ENCODE measurements at regions not wholly inside any gene's neighbourhood (a gene's known extent, or its start where the extent isn't known, plus 50 kb on each side); places are given as distances from the start of the nearest gene placed in this dataset.

- WGBS: 85% methylated on average over 18 of the region's 19 CpGs
- Histone ChIP-seq H4K8ac (ENCODE audit: low read length) (peak overlapping the region; percentile 43), H2BK15ac (ENCODE audit: low read depth, poor library complexity, severe bottlenecking) (peak overlapping the region; percentile 26), H3K4ac (ENCODE audit: low read depth in 1 of 2, low read length in 2 of 2) (peak overlapping the region in 1 of 2 experiments; percentile 38), H3K23ac (ENCODE audit: low read length in 2 of 2) (no peak overlapping the region), H4K91ac (ENCODE audit: low read length) (peak overlapping the region; percentile 71), H2AK5ac (ENCODE audit: low read length, severe bottlenecking) (peak overlapping the region; percentile 27), H3K79me1 (replicated peaks; ENCODE audit: low read length, poor library complexity, severe bottlenecking) (no peaks in the 10 kb centered on the region), H3K14ac (ENCODE audit: low read length in 2 of 2) (peak overlapping the region in 1 of 2 experiments; percentile 2), H2AFZ (ENCODE audit: low read depth, low read length) (no peak overlapping the region), H2BK120ac (ENCODE audit: low read depth, low read length) (no peak overlapping the region), H2BK12ac (ENCODE audit: low read length in 2 of 2) (peak overlapping the region; percentile 49 to 90), H3K4me2 (ENCODE audit: low read length, poor library complexity, severe bottlenecking) (no peak overlapping the region), H3K9ac (ENCODE audit: low read length) (no peak overlapping the region), H3K18ac (ENCODE audit: low read depth in 1 of 2, low read length in 2 of 2) (peak overlapping the region; percentile 49 to 72), H3K4me3 (ENCODE audit: insufficient read depth in 1 of 2, low read depth in 1 of 2, low read length in 2 of 2) (peak overlapping the region in 1 of 2 experiments; percentile 50), H3K27me3 (ENCODE audit: control insufficient read depth in 1 of 2, insufficient read depth in 1 of 2, low read length in 2 of 2) (no peaks in the 10 kb centered on the region), H3K9me3 (ENCODE audit: control insufficient read depth, low read length) (no peaks in the 10 kb centered on the region), H3K4me1 (ENCODE audit: control insufficient read depth, insufficient read depth, low read depth, low read length) (peaks cover 9% of the 10 kb centered on the region), H3K27ac (ENCODE audit: low read length, poor library complexity, severe bottlenecking) (no peak overlapping the region), H3K36me3 (ENCODE audit: control insufficient read depth in 1 of 2, insufficient read depth in 2 of 2, low read depth in 1 of 2, low read length in 2 of 2) (peaks cover 0 to 2% of the 10 kb centered on the region in 2 experiments), H2BK5ac (ENCODE audit: low read depth, low read length, poor library complexity, severe bottlenecking) (no peak overlapping the region)
- no peak for DNase-seq
Observed at GRCh38 chr6:4401408-4402368, 266.3 kb upstream of the ECI2 start.

- no peak overlapping the region for H3K4me3 ChIP-seq (ENCODE audit: insufficient read depth in 1 of 2, low read depth in 1 of 2, low read length in 2 of 2)
- no peak overlapping the region for H2BK12ac ChIP-seq (ENCODE audit: low read length in 2 of 2)
- H3K9ac ChIP-seq (ENCODE audit: low read length): no peak overlapping the region
Observed at GRCh38 chr6:4399656-4400055, 264.3 kb upstream of the ECI2 start.

GRCh38 chr6:4398791-4399190 is 263.4 kb upstream of the ECI2 start:
- no peak overlapping the region for H2BK15ac ChIP-seq (ENCODE audit: low read depth, poor library complexity, severe bottlenecking)
- no peak overlapping the region for H4K8ac ChIP-seq (ENCODE audit: low read length)
- no peak overlapping the region for H3K4me2 ChIP-seq (ENCODE audit: low read length, poor library complexity, severe bottlenecking)
- H2BK120ac ChIP-seq (ENCODE audit: low read depth, low read length): no peak overlapping the region
- no peak overlapping the region for H3K27ac ChIP-seq (ENCODE audit: low read length, poor library complexity, severe bottlenecking)
- no peak overlapping the region for H2BK5ac ChIP-seq (ENCODE audit: low read depth, low read length, poor library complexity, severe bottlenecking)
- H4K91ac ChIP-seq (ENCODE audit: low read length): no peak overlapping the region
- H3K23ac ChIP-seq (ENCODE audit: low read length in 2 of 2): no peak overlapping the region
- no peaks in the 10 kb centered on the region for H3K79me1 ChIP-seq (replicated peaks; ENCODE audit: low read length, poor library complexity, severe bottlenecking)
- no peak overlapping the region for H3K18ac ChIP-seq (ENCODE audit: low read depth in 1 of 2, low read length in 2 of 2)
- 95% methylated on average over 3 of the region's 3 CpGs for WGBS
- H3K9ac ChIP-seq (ENCODE audit: low read length): no peak overlapping the region
- H3K27me3 ChIP-seq (ENCODE audit: control insufficient read depth in 1 of 2, insufficient read depth in 1 of 2, low read length in 2 of 2): no peaks in the 10 kb centered on the region
- DNase-seq: no peak
- no peak overlapping the region for H2BK12ac ChIP-seq (ENCODE audit: low read length in 2 of 2)
- no peak overlapping the region for H3K14ac ChIP-seq (ENCODE audit: low read length in 2 of 2)
- H3K36me3 ChIP-seq (ENCODE audit: control insufficient read depth in 1 of 2, insufficient read depth in 2 of 2, low read depth in 1 of 2, low read length in 2 of 2): peaks cover 0 to 2% of the 10 kb centered on the region in 2 experiments
- H2AK5ac ChIP-seq (ENCODE audit: low read length, severe bottlenecking): no peak overlapping the region
- H2AFZ ChIP-seq (ENCODE audit: low read depth, low read length): no peak overlapping the region
- no peaks in the 10 kb centered on the region for H3K9me3 ChIP-seq (ENCODE audit: control insufficient read depth, low read length)
- H3K4ac ChIP-seq (ENCODE audit: low read depth in 1 of 2, low read length in 2 of 2): no peak overlapping the region
- peaks cover 9% of the 10 kb centered on the region for H3K4me1 ChIP-seq (ENCODE audit: control insufficient read depth, insufficient read depth, low read depth, low read length)
- no peak overlapping the region for H3K4me3 ChIP-seq (ENCODE audit: insufficient read depth in 1 of 2, low read depth in 1 of 2, low read length in 2 of 2)

More at GRCh38 chr6:4399656-4400055, 264.3 kb upstream of the ECI2 start:
- DNase-seq: no peak
- 90% methylated on average over 2 of the region's 2 CpGs for WGBS
- H2BK15ac ChIP-seq (ENCODE audit: low read depth, poor library complexity, severe bottlenecking): no peak overlapping the region
- no peak overlapping the region for H3K27ac ChIP-seq (ENCODE audit: low read length, poor library complexity, severe bottlenecking)
- no peak overlapping the region for H4K8ac ChIP-seq (ENCODE audit: low read length)
- H3K36me3 ChIP-seq (ENCODE audit: control insufficient read depth in 1 of 2, insufficient read depth in 2 of 2, low read depth in 1 of 2, low read length in 2 of 2): peaks cover 0 to 2% of the 10 kb centered on the region in 2 experiments
- H3K9me3 ChIP-seq (ENCODE audit: control insufficient read depth, low read length): no peaks in the 10 kb centered on the region
- H2BK120ac ChIP-seq (ENCODE audit: low read depth, low read length): no peak overlapping the region
- no peak overlapping the region for H3K4ac ChIP-seq (ENCODE audit: low read depth in 1 of 2, low read length in 2 of 2)
- no peaks in the 10 kb centered on the region for H3K27me3 ChIP-seq (ENCODE audit: control insufficient read depth in 1 of 2, insufficient read depth in 1 of 2, low read length in 2 of 2)
- no peak overlapping the region for H3K18ac ChIP-seq (ENCODE audit: low read depth in 1 of 2, low read length in 2 of 2)
- H3K79me1 ChIP-seq (replicated peaks; ENCODE audit: low read length, poor library complexity, severe bottlenecking): no peaks in the 10 kb centered on the region
- H3K4me1 ChIP-seq (ENCODE audit: control insufficient read depth, insufficient read depth, low read depth, low read length): peaks cover 9% of the 10 kb centered on the region
- no peak overlapping the region for H2AK5ac ChIP-seq (ENCODE audit: low read length, severe bottlenecking)
- H2BK5ac ChIP-seq (ENCODE audit: low read depth, low read length, poor library complexity, severe bottlenecking): no peak overlapping the region
- H2AFZ ChIP-seq (ENCODE audit: low read depth, low read length): no peak overlapping the region
- no peak overlapping the region for H4K91ac ChIP-seq (ENCODE audit: low read length)
- no peak overlapping the region for H3K14ac ChIP-seq (ENCODE audit: low read length in 2 of 2)
- no peak overlapping the region for H3K4me2 ChIP-seq (ENCODE audit: low read length, poor library complexity, severe bottlenecking)
- no peak overlapping the region for H3K23ac ChIP-seq (ENCODE audit: low read length in 2 of 2)

GRCh38 chr6:4397307-4397706 is 261.9 kb upstream of the ECI2 start:
- Histone ChIP-seq H4K8ac (ENCODE audit: low read length) (no peak overlapping the region), H3K79me1 (replicated peaks; ENCODE audit: low read length, poor library complexity, severe bottlenecking) (no peaks in the 10 kb centered on the region), H2BK120ac (ENCODE audit: low read depth, low read length) (no peak overlapping the region), H3K4ac (ENCODE audit: low read depth in 1 of 2, low read length in 2 of 2) (no peak overlapping the region), H2AFZ (ENCODE audit: low read depth, low read length) (no peak overlapping the region), H3K4me1 (ENCODE audit: control insufficient read depth, insufficient read depth, low read depth, low read length) (peaks cover 4% of the 10 kb centered on the region), H2BK15ac (ENCODE audit: low read depth, poor library complexity, severe bottlenecking) (no peak overlapping the region), H3K27me3 (ENCODE audit: control insufficient read depth in 1 of 2, insufficient read depth in 1 of 2, low read length in 2 of 2) (no peaks in the 10 kb centered on the region), H2BK5ac (ENCODE audit: low read depth, low read length, poor library complexity, severe bottlenecking) (no peak overlapping the region), H3K9me3 (ENCODE audit: control insufficient read depth, low read length) (no peaks in the 10 kb centered on the region), H3K27ac (ENCODE audit: low read length, poor library complexity, severe bottlenecking) (no peak overlapping the region), H4K91ac (ENCODE audit: low read length) (no peak overlapping the region), H3K9ac (ENCODE audit: low read length) (no peak overlapping the region), H3K23ac (ENCODE audit: low read length in 2 of 2) (no peak overlapping the region), H3K36me3 (ENCODE audit: control insufficient read depth in 1 of 2, insufficient read depth in 2 of 2, low read depth in 1 of 2, low read length in 2 of 2) (no peaks in the 10 kb centered on the region), H3K18ac (ENCODE audit: low read depth in 1 of 2, low read length in 2 of 2) (no peak overlapping the region), H2BK12ac (ENCODE audit: low read length in 2 of 2) (no peak overlapping the region), H3K14ac (ENCODE audit: low read length in 2 of 2) (no peak overlapping the region), H3K4me2 (ENCODE audit: low read length, poor library complexity, severe bottlenecking) (no peak overlapping the region), H2AK5ac (ENCODE audit: low read length, severe bottlenecking) (no peak overlapping the region), H3K4me3 (ENCODE audit: insufficient read depth in 1 of 2, low read depth in 1 of 2, low read length in 2 of 2) (no peak overlapping the region)
- WGBS: 86% methylated on average over 3 of the region's 5 CpGs
- DNase-seq: no peak

Measured in mesenchymal stem cell (in vitro differentiated cells and primary cell).